KMS-11 (cell line): ENCODE measurements at regions not wholly inside any gene's neighbourhood (a gene's known extent, or its start where the extent isn't known, plus 50 kb on each side); places are given as distances from the start of the nearest gene placed in this dataset.

Experiments
- H2AFZ ChIP-seq: fragments of 200-600 bp; sonication (generic); 2 replicates; pipeline ENCODE4 v1.6.1; 2016; ENCODE audit warnings: antibody characterized with exemption, mixed run types, low read depth
- H3K27ac ChIP-seq: fragments of 200-600 bp; sonication (generic); 2 replicates; pipeline ENCODE4 v1.6.1; 2016; ENCODE audit warnings: mild to moderate bottlenecking, mixed run types
- H3K27me3 ChIP-seq: fragments of 200-600 bp; sonication (generic); 2 replicates; pipeline ENCODE4 v1.6.1; 2017; ENCODE audit warnings: mild to moderate bottlenecking, low read depth, mixed run types, moderate library complexity; ENCODE audit not compliant: insufficient read depth
- H3K36me3 ChIP-seq: fragments of 200-600 bp; sonication (generic); 2 replicates; pipeline ENCODE4 v1.6.1; 2017; ENCODE audit warnings: mild to moderate bottlenecking, mixed run types; ENCODE audit not compliant: insufficient read depth
- H3K4me1 ChIP-seq: fragments of 200-600 bp; sonication (generic); 2 replicates; pipeline ENCODE4 v1.6.1; 2016; ENCODE audit warnings: mild to moderate bottlenecking, low read depth, mixed run types; ENCODE audit not compliant: poor library complexity, severe bottlenecking
- H3K4me2 ChIP-seq: fragments of 200-600 bp; sonication (generic); 2 replicates; pipeline ENCODE4 v1.7.0; 2016; ENCODE audit warnings: mild to moderate bottlenecking, mixed run types
- H3K4me3 ChIP-seq: fragments of 200-600 bp; sonication (generic); IDR thresholded peaks from 2 replicates; pipeline ENCODE4 v1.6.1; 2017; ENCODE audit warnings: low read depth, low read length, mixed read lengths; ENCODE audit not compliant: insufficient read depth
- H3K79me2 ChIP-seq: fragments of 200-600 bp; sonication (generic); 2 replicates; pipeline ENCODE4 v1.6.1; 2016; ENCODE audit warnings: low read depth, mixed run types; ENCODE audit not compliant: insufficient read depth
- H3K9ac ChIP-seq: fragments of 200-600 bp; sonication (generic); 2 replicates; pipeline ENCODE4 v1.6.1; 2016; ENCODE audit warnings: mild to moderate bottlenecking, mixed run types
- H4K20me1 ChIP-seq: fragments of 200-600 bp; sonication (generic); 2 replicates; pipeline ENCODE4 v1.6.1; 2016; ENCODE audit warnings: mild to moderate bottlenecking, mixed run types; ENCODE audit not compliant: insufficient read depth
- TF ChIP-seq, protein P1 (sequence below): fragments of 200-600 bp; sonication (generic); conservative IDR thresholded peaks from 2 replicates; pipeline ENCODE4 v1.6.1; 2017; ENCODE audit warnings: low read depth, mild to moderate bottlenecking, antibody characterized with exemption, low read length, moderate library complexity, mixed read lengths

GRCh38 chr1:181257117-181257516, 168.6 kb downstream of the IER5 start:
- no peaks in the 10 kb centered on the region for H3K4me1 ChIP-seq
- TF ChIP-seq, protein P1, sequence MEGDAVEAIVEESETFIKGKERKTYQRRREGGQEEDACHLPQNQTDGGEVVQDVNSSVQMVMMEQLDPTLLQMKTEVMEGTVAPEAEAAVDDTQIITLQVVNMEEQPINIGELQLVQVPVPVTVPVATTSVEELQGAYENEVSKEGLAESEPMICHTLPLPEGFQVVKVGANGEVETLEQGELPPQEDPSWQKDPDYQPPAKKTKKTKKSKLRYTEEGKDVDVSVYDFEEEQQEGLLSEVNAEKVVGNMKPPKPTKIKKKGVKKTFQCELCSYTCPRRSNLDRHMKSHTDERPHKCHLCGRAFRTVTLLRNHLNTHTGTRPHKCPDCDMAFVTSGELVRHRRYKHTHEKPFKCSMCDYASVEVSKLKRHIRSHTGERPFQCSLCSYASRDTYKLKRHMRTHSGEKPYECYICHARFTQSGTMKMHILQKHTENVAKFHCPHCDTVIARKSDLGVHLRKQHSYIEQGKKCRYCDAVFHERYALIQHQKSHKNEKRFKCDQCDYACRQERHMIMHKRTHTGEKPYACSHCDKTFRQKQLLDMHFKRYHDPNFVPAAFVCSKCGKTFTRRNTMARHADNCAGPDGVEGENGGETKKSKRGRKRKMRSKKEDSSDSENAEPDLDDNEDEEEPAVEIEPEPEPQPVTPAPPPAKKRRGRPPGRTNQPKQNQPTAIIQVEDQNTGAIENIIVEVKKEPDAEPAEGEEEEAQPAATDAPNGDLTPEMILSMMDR: no peak
- no peak overlapping the region for H3K4me2 ChIP-seq
- no peaks in the 10 kb centered on the region for H3K27me3 ChIP-seq
- H3K9ac ChIP-seq: no peak overlapping the region
- no peak overlapping the region for H3K27ac ChIP-seq
- no peak overlapping the region for H2AFZ ChIP-seq
- H3K36me3 ChIP-seq: no peaks in the 10 kb centered on the region
- H3K4me3 ChIP-seq: no peak overlapping the region
- H4K20me1 ChIP-seq: no peaks in the 10 kb centered on the region
- H3K79me2 ChIP-seq: no peaks in the 10 kb centered on the region

- Histone ChIP-seq H3K27ac (no peak overlapping the region), H3K4me2 (no peak overlapping the region), H3K9ac (no peak overlapping the region), H3K36me3 (no peaks in the 10 kb centered on the region), H4K20me1 (no peaks in the 10 kb centered on the region), H2AFZ (no peak overlapping the region), H3K27me3 (no peaks in the 10 kb centered on the region), H3K4me1 (no peaks in the 10 kb centered on the region), H3K4me3 (no peak overlapping the region), H3K79me2 (no peaks in the 10 kb centered on the region)
- TF ChIP-seq, protein P1: no peak
Observed at GRCh38 chr1:181259026-181259745, 170.7 kb downstream of the IER5 start.

GRCh38 chr1:181260271-181260670, 171.8 kb downstream of the IER5 start:
- Histone ChIP-seq H3K4me2 (no peak overlapping the region), H3K9ac (no peak overlapping the region), H3K4me1 (no peaks in the 10 kb centered on the region), H3K27ac (no peak overlapping the region), H3K79me2 (no peaks in the 10 kb centered on the region), H3K4me3 (no peak overlapping the region), H3K27me3 (no peaks in the 10 kb centered on the region), H4K20me1 (no peaks in the 10 kb centered on the region), H2AFZ (no peak overlapping the region), H3K36me3 (no peaks in the 10 kb centered on the region)
- TF ChIP-seq, protein P1: no peak

- TF ChIP-seq, protein P1: no peak
- Histone ChIP-seq H3K27me3 (no peaks in the 10 kb centered on the region), H3K9ac (no peak overlapping the region), H2AFZ (no peak overlapping the region), H3K79me2 (no peaks in the 10 kb centered on the region), H3K4me2 (no peak overlapping the region), H3K4me3 (no peak overlapping the region), H3K4me1 (no peaks in the 10 kb centered on the region), H3K27ac (no peak overlapping the region), H4K20me1 (no peaks in the 10 kb centered on the region), H3K36me3 (no peaks in the 10 kb centered on the region)
Observed at GRCh38 chr1:181260994-181261393, 172.5 kb downstream of the IER5 start.
